PFSK-1 (cell line): ENCODE measurements at regions not wholly inside any gene's neighbourhood (a gene's known extent, or its start where the extent isn't known, plus 50 kb on each side); places are given as distances from the start of the nearest gene placed in this dataset.

Experiments
- FOXP2 ChIP-seq: optimal IDR thresholded peaks from 2 replicates; pipeline ENCODE3; 2011; ENCODE audit warnings: borderline replicate concordance, control low read depth, inconsistent platforms; ENCODE audit not compliant: insufficient read depth; ENCODE audit errors: extremely low read length, extremely low read depth
- POLR2AphosphoS5 ChIP-seq: IDR thresholded peaks from 2 replicates; pipeline ENCODE4 v1.6.1; 2012; ENCODE audit warnings: low read depth, mild to moderate bottlenecking, control low read depth, low read length, moderate library complexity
- REST ChIP-seq, 2 experiments: IDR thresholded peaks; 2 replicates each; pipeline versions ENCODE4 v1.6.1 to v1.8.0; 2011 to 2012; ENCODE audit warnings: low read depth in 2 of 2, low read length in 2 of 2, control low read depth in 1 of 2, inconsistent platforms in 1 of 2, mild to moderate bottlenecking in 1 of 2, moderate library complexity in 1 of 2; ENCODE audit not compliant: insufficient read depth in 1 of 2
- SIN3A ChIP-seq: IDR thresholded peaks from 2 replicates; pipeline ENCODE4 v1.6.1; 2012; ENCODE audit warnings: mild to moderate bottlenecking, low read length, moderate library complexity, borderline replicate concordance; ENCODE audit not compliant: insufficient read depth
- TAF1 ChIP-seq: IDR thresholded peaks from 2 replicates; pipeline ENCODE4 v1.6.1; 2012; ENCODE audit warnings: low read length, control low read depth, borderline replicate concordance; ENCODE audit not compliant: insufficient read depth

DNA sequence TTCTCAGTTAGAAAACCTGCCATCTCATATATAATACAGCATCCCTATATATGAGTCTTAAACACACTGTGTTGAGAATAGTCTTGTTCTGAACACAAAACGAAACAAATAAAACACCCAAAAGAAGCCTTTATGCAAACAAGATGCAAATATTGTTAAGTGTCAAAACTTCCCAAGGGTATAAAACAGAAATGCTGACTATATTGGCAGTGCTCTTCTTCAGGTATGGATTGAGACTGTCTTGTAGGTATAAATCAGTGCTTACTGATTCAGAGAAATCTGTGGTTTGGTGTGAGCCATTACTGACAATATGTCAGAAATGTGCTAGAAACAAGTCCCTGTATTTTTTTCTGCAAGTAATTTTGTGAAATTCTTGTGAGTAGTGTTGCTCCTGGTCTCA lies 82.8 kb upstream of the CTSO start:
- no peak for TF ChIP-seq POLR2AphosphoS5
- no peak for TF ChIP-seq SIN3A
- no peak for TF ChIP-seq FOXP2
- no peak for TF ChIP-seq REST (IDR thresholded peaks at IDR 0.05; ENCODE audit: insufficient read depth in 1 of 2, low read depth in 2 of 2, low read length in 2 of 2)
- TF ChIP-seq TAF1 = no peak

- TF ChIP-seq FOXP2 (no peak), SIN3A (no peak), TAF1 (no peak), REST (IDR thresholded peaks at IDR 0.05; ENCODE audit: insufficient read depth in 1 of 2, low read depth in 2 of 2, low read length in 2 of 2) (no peak), POLR2AphosphoS5 (no peak)
Observed at GRCh38 chr4:156029691-156030090, 76.0 kb upstream of the CTSO start.

DNA sequence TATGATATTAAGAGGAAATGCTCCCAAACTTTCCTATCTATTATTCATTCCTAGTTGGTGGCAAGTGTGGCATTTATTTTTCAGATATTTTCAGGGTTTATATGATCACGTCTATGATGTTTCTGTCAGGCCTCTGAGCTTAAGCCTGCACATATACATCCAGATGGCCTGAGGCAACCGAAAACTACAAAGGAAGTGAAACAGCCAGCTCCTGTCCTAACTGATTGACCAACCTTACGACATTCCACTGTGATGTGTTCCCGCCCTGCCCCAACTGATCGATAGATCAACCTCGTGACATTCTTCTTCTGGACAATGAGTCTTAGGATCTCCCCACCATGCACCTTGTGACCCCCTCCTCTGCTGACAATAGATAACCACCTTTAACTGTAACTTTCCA lies 67.6 kb upstream of the CTSO start:
- TF ChIP-seq SIN3A = no peak
- no peak for TF ChIP-seq TAF1
- TF ChIP-seq REST (IDR thresholded peaks at IDR 0.05; ENCODE audit: insufficient read depth in 1 of 2, low read depth in 2 of 2, low read length in 2 of 2) = no peak
- no peak for TF ChIP-seq FOXP2
- no peak for TF ChIP-seq POLR2AphosphoS5

- TF ChIP-seq TAF1 = no peak
Observed at GRCh38 chr4:156019246-156019645, 65.6 kb upstream of the CTSO start.

GRCh38 chr4:156018383-156018782 lies 64.7 kb upstream of the CTSO start:
- TF ChIP-seq TAF1 (no peak), SIN3A (no peak), POLR2AphosphoS5 (no peak), FOXP2 (no peak), REST (IDR thresholded peaks at IDR 0.05; ENCODE audit: insufficient read depth in 1 of 2, low read depth in 2 of 2, low read length in 2 of 2) (no peak)

- TF ChIP-seq REST (IDR thresholded peaks at IDR 0.05; ENCODE audit: insufficient read depth in 1 of 2, low read depth in 2 of 2, low read length in 2 of 2) (no peak), TAF1 (no peak), POLR2AphosphoS5 (no peak), FOXP2 (no peak)
Observed at GRCh38 chr4:156015781-156016180, 62.1 kb upstream of the CTSO start.
